Activated T-helper 17 cell treated with anti-CD3 and anti-CD28 coated beads, Interleukin-2, amount 50 U/mL, for 72 hours (primary cell): ENCODE measurements at regions not wholly inside any gene's neighbourhood (a gene's known extent, or its start where the extent isn't known, plus 50 kb on each side); places are given as distances from the start of the nearest gene placed in this dataset.

ENCODE experiments used
- ATAC-seq: fragments of 150-1000 bp; cut with Tn5 transposase; replicated peaks from 2 replicates; pipeline ENCODE4 v1.10.0; 2021; ENCODE audit warnings: mild to moderate bottlenecking, moderate library complexity
- H3K27ac Mint-ChIP-seq: one replicate; pipeline ENCODE4 v1.8.0; 2022; ENCODE audit warnings: mixed read lengths
- H3K27me3 Mint-ChIP-seq: one replicate; pipeline ENCODE4 v1.8.0; 2022; ENCODE audit warnings: mixed read lengths
- H3K36me3 Mint-ChIP-seq: one replicate; pipeline ENCODE4 v1.8.0; 2022; ENCODE audit warnings: low read depth, mild to moderate bottlenecking, mixed read lengths
- H3K4me1 Mint-ChIP-seq: one replicate; pipeline ENCODE4 v1.8.0; 2022; ENCODE audit warnings: mixed read lengths
- H3K4me3 Mint-ChIP-seq: one replicate; pipeline ENCODE4 v1.8.0; 2022; ENCODE audit warnings: mild to moderate bottlenecking, mixed read lengths
- H3K9me3 Mint-ChIP-seq: one replicate; pipeline ENCODE4 v1.8.0; 2022; ENCODE audit warnings: mixed read lengths

GRCh38 chr2:51998890-51999289 lies 967.0 kb upstream of the NRXN1 start:
- Mint-ChIP-seq H3K4me1 (no peaks in the 10 kb centered on the region), H3K27ac (no peak overlapping the region), H3K36me3 (no peaks in the 10 kb centered on the region), H3K27me3 (no peaks in the 10 kb centered on the region), H3K4me3 (no peak overlapping the region), H3K9me3 (peaks cover 8% of the 10 kb centered on the region)
- ATAC-seq, result no peak

GRCh38 chr2:51997571-51997970 lies 965.6 kb upstream of the NRXN1 start:
- no peak overlapping the region for H3K4me3 Mint-ChIP-seq
- no peak for ATAC-seq
- no peaks in the 10 kb centered on the region for H3K4me1 Mint-ChIP-seq
- peaks cover 8% of the 10 kb centered on the region for H3K9me3 Mint-ChIP-seq
- no peaks in the 10 kb centered on the region for H3K36me3 Mint-ChIP-seq
- no peak overlapping the region for H3K27ac Mint-ChIP-seq
- H3K27me3 Mint-ChIP-seq, result no peaks in the 10 kb centered on the region

GRCh38 chr2:51995293-51995692 lies 963.4 kb upstream of the NRXN1 start:
- peaks cover 7% of the 10 kb centered on the region for H3K9me3 Mint-ChIP-seq
- H3K27me3 Mint-ChIP-seq, result no peaks in the 10 kb centered on the region
- no peak overlapping the region for H3K27ac Mint-ChIP-seq
- ATAC-seq, result no peak
- H3K4me1 Mint-ChIP-seq, result no peaks in the 10 kb centered on the region
- H3K4me3 Mint-ChIP-seq, result no peak overlapping the region
- H3K36me3 Mint-ChIP-seq, result no peaks in the 10 kb centered on the region

DNA sequence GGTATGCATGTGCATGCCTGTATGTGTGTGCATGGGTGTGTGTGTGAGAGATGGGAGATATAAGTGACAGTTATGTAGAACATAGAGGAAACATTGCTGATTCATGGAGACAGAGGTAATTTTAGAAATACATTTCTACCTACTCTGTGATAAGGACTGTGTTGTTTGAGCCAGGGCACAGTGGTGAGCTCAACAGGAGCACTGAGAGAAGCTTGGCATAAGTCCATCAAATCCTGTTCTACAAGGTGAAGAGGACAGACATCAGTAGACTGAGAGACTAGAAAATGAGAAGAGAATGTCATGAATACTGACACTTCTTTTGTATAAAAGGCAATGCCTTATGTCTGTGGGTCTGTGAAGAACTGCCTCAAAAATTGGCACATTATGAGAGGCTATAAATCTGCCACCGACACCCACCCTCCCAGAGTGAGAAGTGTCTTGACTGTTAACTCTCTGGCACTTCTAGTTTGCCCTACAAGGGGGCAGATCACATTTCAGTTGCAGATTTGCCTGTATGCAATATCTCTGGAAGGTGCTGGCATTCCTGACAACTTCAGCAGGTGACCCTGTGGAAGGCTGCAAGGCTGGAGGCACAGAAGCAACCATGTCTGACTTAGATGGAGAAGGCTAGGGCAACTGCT lies 962.3 kb upstream of the NRXN1 start:
- Mint-ChIP-seq H3K27ac (no peak overlapping the region), H3K4me1 (no peaks in the 10 kb centered on the region), H3K4me3 (no peak overlapping the region), H3K27me3 (no peaks in the 10 kb centered on the region), H3K36me3 (no peaks in the 10 kb centered on the region), H3K9me3 (peaks cover 7% of the 10 kb centered on the region)
- no peak for ATAC-seq

- H3K9me3 Mint-ChIP-seq, result peaks cover 10% of the 10 kb centered on the region
- no peak overlapping the region for H3K4me3 Mint-ChIP-seq
- H3K4me1 Mint-ChIP-seq, result no peaks in the 10 kb centered on the region
- no peaks in the 10 kb centered on the region for H3K36me3 Mint-ChIP-seq
- H3K27me3 Mint-ChIP-seq, result no peaks in the 10 kb centered on the region
- H3K27ac Mint-ChIP-seq, result no peak overlapping the region
- ATAC-seq, result no peak
Observed at GRCh38 chr2:51990684-51991083, 958.8 kb upstream of the NRXN1 start.

DNA sequence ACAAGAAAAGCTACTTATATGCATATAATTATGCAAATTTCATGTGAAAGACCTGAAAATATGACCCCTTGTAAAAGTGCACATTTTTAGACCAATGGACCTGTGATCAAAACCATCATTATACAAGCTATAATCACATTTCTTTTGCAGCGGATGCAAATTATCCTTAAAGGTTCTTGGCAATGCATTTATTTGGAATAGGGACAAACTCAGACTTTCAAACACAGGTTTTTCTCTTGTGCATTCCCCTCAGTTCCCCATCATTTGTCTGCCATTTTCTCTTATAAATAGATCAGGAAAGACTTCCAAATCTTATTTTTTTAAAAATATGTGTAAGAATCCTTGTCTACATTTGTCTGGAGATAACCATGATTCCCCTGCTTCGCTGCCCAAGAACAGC lies 954.2 kb upstream of the NRXN1 start:
- Mint-ChIP-seq H3K4me1 (no peaks in the 10 kb centered on the region), H3K9me3 (peaks cover 6% of the 10 kb centered on the region), H3K27ac (no peak overlapping the region), H3K36me3 (no peaks in the 10 kb centered on the region), H3K27me3 (no peaks in the 10 kb centered on the region), H3K4me3 (no peak overlapping the region)
- no peak for ATAC-seq

- no peak overlapping the region for H3K4me3 Mint-ChIP-seq
- H3K27ac Mint-ChIP-seq, result no peak overlapping the region
- no peaks in the 10 kb centered on the region for H3K4me1 Mint-ChIP-seq
- H3K36me3 Mint-ChIP-seq, result no peaks in the 10 kb centered on the region
- ATAC-seq, result no peak
- no peaks in the 10 kb centered on the region for H3K27me3 Mint-ChIP-seq
- no peaks in the 10 kb centered on the region for H3K9me3 Mint-ChIP-seq
Observed at GRCh38 chr2:51981783-51982182, 949.9 kb upstream of the NRXN1 start.

GRCh38 chr2:51976623-51977022 lies 944.7 kb upstream of the NRXN1 start:
- no peaks in the 10 kb centered on the region for H3K27me3 Mint-ChIP-seq
- H3K4me3 Mint-ChIP-seq, result no peak overlapping the region
- H3K27ac Mint-ChIP-seq, result no peak overlapping the region
- H3K4me1 Mint-ChIP-seq, result no peaks in the 10 kb centered on the region
- no peaks in the 10 kb centered on the region for H3K36me3 Mint-ChIP-seq
- H3K9me3 Mint-ChIP-seq, result peaks cover 5% of the 10 kb centered on the region
- ATAC-seq, result no peak

DNA sequence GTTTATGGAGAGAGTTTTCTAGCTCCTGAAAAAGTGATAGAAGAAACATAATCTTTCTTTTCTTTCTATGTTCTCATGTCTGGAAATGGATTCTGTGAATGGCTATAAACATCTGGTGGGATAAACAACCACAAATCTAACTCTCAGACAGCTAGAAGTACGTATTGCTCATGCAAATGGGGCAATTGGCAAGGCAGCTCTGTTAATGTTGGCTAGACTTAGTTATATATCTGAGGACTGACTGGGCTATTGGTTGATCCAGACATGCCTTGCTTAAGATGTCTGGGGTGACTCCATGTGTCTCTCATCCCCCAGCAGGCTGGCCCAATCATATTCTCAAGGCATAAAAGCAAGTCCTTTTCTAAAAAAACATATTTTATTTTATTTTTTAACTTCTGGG lies 939.2 kb upstream of the NRXN1 start:
- Mint-ChIP-seq H3K4me1 (no peaks in the 10 kb centered on the region), H3K4me3 (no peak overlapping the region), H3K36me3 (no peaks in the 10 kb centered on the region), H3K9me3 (peaks cover 14% of the 10 kb centered on the region), H3K27ac (no peak overlapping the region), H3K27me3 (no peaks in the 10 kb centered on the region)
- ATAC-seq, result no peak

DNA sequence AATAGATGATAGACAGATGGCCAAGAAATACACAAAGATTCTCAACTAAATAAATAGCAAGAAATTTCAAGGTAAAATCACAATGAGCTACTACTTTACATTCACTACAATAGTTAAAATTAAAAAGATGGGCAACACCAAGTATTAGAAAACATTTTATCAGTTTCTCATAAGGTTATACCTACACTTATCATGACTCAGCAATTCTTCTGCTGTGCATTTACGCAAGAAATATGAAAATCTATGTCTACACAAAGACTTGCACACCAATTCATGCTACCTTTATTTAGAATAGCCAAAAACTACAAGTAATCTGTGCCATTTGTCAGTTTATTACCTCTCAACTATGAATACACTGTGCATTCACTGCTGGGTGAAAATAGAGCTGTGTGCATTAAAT lies 937.4 kb upstream of the NRXN1 start:
- Mint-ChIP-seq H3K9me3 (peaks cover 14% of the 10 kb centered on the region), H3K4me3 (no peak overlapping the region), H3K36me3 (no peaks in the 10 kb centered on the region), H3K27me3 (no peaks in the 10 kb centered on the region), H3K27ac (no peak overlapping the region), H3K4me1 (no peaks in the 10 kb centered on the region)
- ATAC-seq, result no peak

DNA sequence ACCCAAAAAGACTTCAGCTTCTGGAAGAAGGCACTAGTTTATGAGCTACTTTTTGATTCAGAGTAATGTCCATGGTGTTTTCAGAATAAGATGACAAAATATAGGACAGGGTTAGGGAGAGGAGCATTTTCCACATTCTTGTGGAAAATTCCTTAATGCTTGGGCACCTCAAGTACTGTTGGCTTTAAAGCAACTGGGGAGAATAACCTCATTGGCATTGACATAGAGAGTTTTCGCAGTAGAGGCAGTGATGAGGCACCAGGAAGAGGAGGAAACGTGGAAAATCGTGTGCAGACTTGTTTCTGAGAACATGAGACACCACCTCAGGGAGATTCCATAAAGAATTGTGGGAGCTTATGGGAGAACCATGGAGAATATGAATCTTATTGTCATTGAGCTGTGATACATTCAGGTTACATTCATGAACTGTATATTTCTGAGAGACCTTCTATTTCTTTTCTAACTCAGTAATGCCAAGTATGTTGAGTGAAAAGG lies 929.0 kb upstream of the NRXN1 start:
- no peaks in the 10 kb centered on the region for H3K27me3 Mint-ChIP-seq
- peaks cover 7% of the 10 kb centered on the region for H3K9me3 Mint-ChIP-seq
- H3K4me1 Mint-ChIP-seq, result no peaks in the 10 kb centered on the region
- no peaks in the 10 kb centered on the region for H3K36me3 Mint-ChIP-seq
- ATAC-seq, result no peak
- no peak overlapping the region for H3K27ac Mint-ChIP-seq
- no peak overlapping the region for H3K4me3 Mint-ChIP-seq

- no peak overlapping the region for H3K4me3 Mint-ChIP-seq
- no peak overlapping the region for H3K27ac Mint-ChIP-seq
- no peak for ATAC-seq
- H3K9me3 Mint-ChIP-seq, result peaks cover 7% of the 10 kb centered on the region
- H3K36me3 Mint-ChIP-seq, result no peaks in the 10 kb centered on the region
- H3K27me3 Mint-ChIP-seq, result no peaks in the 10 kb centered on the region
- H3K4me1 Mint-ChIP-seq, result no peaks in the 10 kb centered on the region
Observed at GRCh38 chr2:51960281-51960680, 928.3 kb upstream of the NRXN1 start.

- Mint-ChIP-seq H3K27ac (no peak overlapping the region), H3K27me3 (no peaks in the 10 kb centered on the region), H3K4me3 (no peak overlapping the region), H3K4me1 (no peaks in the 10 kb centered on the region), H3K9me3 (peaks cover 7% of the 10 kb centered on the region), H3K36me3 (no peaks in the 10 kb centered on the region)
- no peak for ATAC-seq
Observed at GRCh38 chr2:51959696-51960095, 927.8 kb upstream of the NRXN1 start.

DNA sequence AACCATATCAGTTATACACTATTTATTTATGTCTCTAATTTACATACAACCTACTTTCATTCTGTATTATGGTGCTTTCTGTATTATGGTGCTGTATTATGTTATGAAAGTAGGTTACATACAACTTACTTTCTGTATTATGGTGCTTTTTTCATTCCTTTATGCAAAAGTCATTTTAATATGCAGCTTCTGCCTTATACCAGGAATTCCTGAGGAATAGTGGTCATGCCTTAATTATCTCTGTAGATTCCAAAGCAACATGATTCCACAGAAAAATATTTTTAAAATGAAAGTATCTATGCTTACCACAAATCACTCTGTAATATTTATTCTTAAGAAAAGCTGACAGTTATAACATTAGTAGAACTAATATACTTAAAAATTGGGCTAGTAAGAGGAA lies 922.0 kb upstream of the NRXN1 start:
- Mint-ChIP-seq H3K4me1 (no peaks in the 10 kb centered on the region), H3K27me3 (no peaks in the 10 kb centered on the region)

DNA sequence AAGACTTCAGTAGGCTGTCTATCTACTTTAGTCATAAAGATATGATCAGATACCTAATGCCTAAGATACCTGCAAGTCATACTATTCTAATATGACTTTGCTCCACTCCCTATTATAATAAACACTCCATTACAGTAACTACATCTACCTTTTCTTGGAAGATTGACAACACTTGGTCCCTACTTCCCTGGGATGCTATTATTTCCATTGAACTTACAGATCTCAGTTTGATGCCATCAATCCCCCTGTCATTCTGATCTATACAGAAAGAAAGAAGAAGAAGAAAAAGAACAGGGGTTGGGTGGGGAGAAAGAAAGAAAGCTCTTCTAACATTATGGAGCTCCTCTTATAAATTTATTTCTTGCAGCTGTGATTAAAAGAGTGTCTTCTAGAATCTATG lies 889.1 kb upstream of the NRXN1 start:
- H3K36me3 Mint-ChIP-seq, result no peaks in the 10 kb centered on the region
- H3K27ac Mint-ChIP-seq, result no peak overlapping the region
- no peak for ATAC-seq

More for the DNA sequence above, 922.0 kb upstream of the NRXN1 start:
- Mint-ChIP-seq H3K4me3 (no peak overlapping the region), H3K36me3 (no peaks in the 10 kb centered on the region), H3K27ac (no peak overlapping the region), H3K9me3 (peaks cover 10% of the 10 kb centered on the region)
- no peak for ATAC-seq

GRCh38 chr2:51920509-51920908 lies 888.6 kb upstream of the NRXN1 start:
- no peak for ATAC-seq
- Mint-ChIP-seq H3K4me1 (no peaks in the 10 kb centered on the region), H3K4me3 (no peak overlapping the region), H3K9me3 (peaks cover 21% of the 10 kb centered on the region), H3K36me3 (no peaks in the 10 kb centered on the region), H3K27ac (no peak overlapping the region), H3K27me3 (no peaks in the 10 kb centered on the region)

More for the DNA sequence above, 889.1 kb upstream of the NRXN1 start:
- H3K4me1 Mint-ChIP-seq, result no peaks in the 10 kb centered on the region
- no peak overlapping the region for H3K4me3 Mint-ChIP-seq
- no peaks in the 10 kb centered on the region for H3K27me3 Mint-ChIP-seq
- peaks cover 20% of the 10 kb centered on the region for H3K9me3 Mint-ChIP-seq
